GM19438 (cell line): ENCODE measurements at regions not wholly inside any gene's neighbourhood (a gene's known extent, or its start where the extent isn't known, plus 50 kb on each side); places are given as distances from the start of the nearest gene placed in this dataset.
"Not testable (repeated sequence)": the region's sequence is repeated elsewhere in the genome, so short reads cannot be mapped to it uniquely, and the experiment has no call there.

Experiments
- ATAC-seq: cut with Tn5 transposase; IDR thresholded peaks from one replicate; pipeline ENCODE4 v1.9.1; 2021; ENCODE audit warnings: low read depth; ENCODE audit not compliant: unreplicated experiment

- no peak for ATAC-seq
Observed at GRCh38 chr1:58836408-58836807, 52.6 kb upstream of the JUN start.

GRCh38 chr1:58837886-58838285 lies 54.0 kb upstream of the JUN start:
- ATAC-seq = no peak

- ATAC-seq = no peak
Observed at GRCh38 chr1:58839147-58839795, 55.4 kb upstream of the JUN start.

- ATAC-seq = no peak
Observed at GRCh38 chr1:58839846-58840835, 56.3 kb upstream of the JUN start.

- ATAC-seq = no peak
Observed at GRCh38 chr1:58841455-58841854, 57.6 kb upstream of the JUN start.

GRCh38 chr1:58842941-58843340 lies 59.1 kb upstream of the JUN start:
- ATAC-seq = no peak

- no peak for ATAC-seq
Observed at GRCh38 chr1:58844176-58844575, 60.3 kb upstream of the JUN start.

GRCh38 chr1:58845942-58846341 lies 62.1 kb upstream of the JUN start:
- ATAC-seq = no peak

- ATAC-seq = no peak
Observed at GRCh38 chr1:58848818-58849411, 65.1 kb upstream of the JUN start.

- ATAC-seq = no peak
Observed at GRCh38 chr1:58849551-58849950, 65.7 kb upstream of the JUN start.

GRCh38 chr1:58850636-58851035 lies 66.8 kb upstream of the JUN start:
- ATAC-seq = no peak

- ATAC-seq = no peak
Observed at GRCh38 chr1:58852731-58853485, 69.1 kb upstream of the JUN start.

GRCh38 chr1:58854576-58854975 lies 70.7 kb upstream of the JUN start:
- no peak for ATAC-seq

- ATAC-seq = no peak
Observed at GRCh38 chr1:58855274-58856165, 71.7 kb upstream of the JUN start.

- not testable (repeated sequence) for ATAC-seq
Observed at GRCh38 chr1:58856281-58856680, 72.4 kb upstream of the JUN start.

- peak; percentile 80 for ATAC-seq
Observed at GRCh38 chr1:58857680-58858673, 74.1 kb upstream of the JUN start.

- ATAC-seq = no peak
Observed at GRCh38 chr1:58859769-58860485, 76.1 kb upstream of the JUN start.

GRCh38 chr1:58861076-58861475 lies 77.2 kb upstream of the JUN start:
- no peak for ATAC-seq
